RWPE1 (cell line): ENCODE measurements at regions not wholly inside any gene's neighbourhood (a gene's known extent, or its start where the extent isn't known, plus 50 kb on each side); places are given as distances from the start of the nearest gene placed in this dataset.

Experiments used
- CTCF ChIA-PET: fragments of 350-600 bp; sonication (Branson Sonifier 250); formaldehyde crosslinking; extraction: SDS; loops from one replicate; lab custom pipeline; 2021; lab: Yijun Ruan, JAX
- POLR2A ChIA-PET: fragments of 400-600 bp; formaldehyde crosslinking; extraction: SDS; loops from one replicate; lab custom pipeline; 2020; ENCODE audit warnings: antibody characterized with exemption; ENCODE audit not compliant: low non-redundant PET; lab: Yijun Ruan, JAX
- DNase-seq: peaks from one replicate; pipeline ENCODE4 v3.0.0; 2012; ENCODE audit warnings: low spot score
- H3K27ac ChIP-seq: fragments of 450-650 bp; 2 replicates; pipeline ENCODE4 v1.5.1; 2017
- TF ChIP-seq, protein P1 (sequence below): fragments of 450-650 bp; conservative IDR thresholded peaks from 2 replicates; pipeline ENCODE4 v1.5.1; 2017; ENCODE audit warnings: low read depth, mild to moderate bottlenecking

DNA sequence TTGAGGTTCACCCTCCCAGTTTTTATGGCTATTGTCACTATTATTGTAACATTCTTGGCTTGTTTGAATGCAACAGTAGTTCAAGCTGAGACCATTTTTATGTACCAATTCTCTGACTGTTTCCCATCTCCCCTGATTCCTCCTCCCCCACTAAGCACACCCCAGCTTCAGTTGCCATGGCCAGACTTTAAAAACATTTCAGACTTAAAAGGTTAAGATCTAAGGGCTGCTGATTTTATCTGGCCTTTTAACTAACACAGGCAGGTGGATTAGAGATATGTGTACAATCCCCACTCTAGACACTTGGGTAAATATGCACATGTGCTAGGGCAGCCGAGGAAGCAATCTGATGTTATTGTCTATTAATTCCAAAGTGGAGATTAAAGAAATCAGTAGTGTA, 386.3 kb upstream of the NR2F2 start:
- ChIA-PET POLR2A (no interaction called here), CTCF (no interaction called here)
- H3K27ac ChIP-seq, result no peak overlapping the region
- TF ChIP-seq, protein P1, sequence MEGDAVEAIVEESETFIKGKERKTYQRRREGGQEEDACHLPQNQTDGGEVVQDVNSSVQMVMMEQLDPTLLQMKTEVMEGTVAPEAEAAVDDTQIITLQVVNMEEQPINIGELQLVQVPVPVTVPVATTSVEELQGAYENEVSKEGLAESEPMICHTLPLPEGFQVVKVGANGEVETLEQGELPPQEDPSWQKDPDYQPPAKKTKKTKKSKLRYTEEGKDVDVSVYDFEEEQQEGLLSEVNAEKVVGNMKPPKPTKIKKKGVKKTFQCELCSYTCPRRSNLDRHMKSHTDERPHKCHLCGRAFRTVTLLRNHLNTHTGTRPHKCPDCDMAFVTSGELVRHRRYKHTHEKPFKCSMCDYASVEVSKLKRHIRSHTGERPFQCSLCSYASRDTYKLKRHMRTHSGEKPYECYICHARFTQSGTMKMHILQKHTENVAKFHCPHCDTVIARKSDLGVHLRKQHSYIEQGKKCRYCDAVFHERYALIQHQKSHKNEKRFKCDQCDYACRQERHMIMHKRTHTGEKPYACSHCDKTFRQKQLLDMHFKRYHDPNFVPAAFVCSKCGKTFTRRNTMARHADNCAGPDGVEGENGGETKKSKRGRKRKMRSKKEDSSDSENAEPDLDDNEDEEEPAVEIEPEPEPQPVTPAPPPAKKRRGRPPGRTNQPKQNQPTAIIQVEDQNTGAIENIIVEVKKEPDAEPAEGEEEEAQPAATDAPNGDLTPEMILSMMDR, result no peak
- no peak for DNase-seq

DNA sequence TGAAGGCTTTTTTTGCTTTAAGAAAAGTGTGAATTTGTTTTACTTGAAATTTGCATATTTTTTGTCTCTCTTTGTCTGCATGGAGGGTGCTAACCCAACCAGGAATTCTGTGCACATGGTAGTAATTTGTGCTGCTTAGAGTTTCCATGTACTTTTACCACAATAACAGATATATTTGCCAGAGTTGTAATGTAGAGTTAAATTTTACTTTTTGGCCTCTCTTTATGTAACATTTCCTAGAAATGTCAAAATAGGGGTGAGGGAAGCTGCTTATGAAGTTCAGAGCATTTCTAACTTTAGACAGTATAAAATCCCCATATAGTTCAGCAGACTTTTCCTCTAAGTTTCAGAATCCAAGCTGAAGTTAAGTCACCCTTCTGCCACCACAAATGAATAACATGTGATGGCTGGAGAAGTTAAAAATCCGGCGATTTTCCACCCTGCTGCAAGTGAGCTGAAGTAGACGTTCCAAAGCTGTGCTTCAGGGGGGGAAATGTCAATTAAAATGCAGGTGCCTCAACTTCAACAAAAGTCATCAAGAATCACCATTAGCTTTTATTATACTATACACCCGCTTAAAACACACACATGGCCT, 385.7 kb upstream of the NR2F2 start:
- H3K27ac ChIP-seq, result no peak overlapping the region
- CTCF ChIA-PET, result interaction anchor here (0.8 kb wide), 1 partner anchor 1012 kb away, joined by 4 read pairs; no protein-coding TSS in a partner anchor
- TF ChIP-seq, protein P1, result no peak
- DNase-seq, result no peak
- POLR2A ChIA-PET, result no interaction called here

DNA sequence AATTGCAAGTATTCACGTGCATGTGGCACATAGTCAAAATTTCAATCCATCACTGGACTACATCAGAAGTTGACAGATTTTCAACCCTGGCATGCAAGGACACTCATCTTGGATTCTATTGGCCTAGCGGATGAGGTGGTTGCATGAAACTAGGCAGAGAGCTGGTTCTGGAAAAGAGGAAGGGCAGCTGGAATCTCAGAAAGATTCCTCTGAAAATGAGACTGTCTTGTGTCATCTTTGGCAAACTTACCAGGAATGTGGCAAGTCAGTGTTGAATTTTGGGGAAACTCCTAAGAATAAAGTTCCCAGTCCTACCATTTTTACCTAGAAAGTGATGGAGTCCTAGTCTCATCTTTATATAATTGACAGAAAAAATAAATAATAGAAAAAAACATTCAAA, 384.3 kb upstream of the NR2F2 start:
- TF ChIP-seq, protein P1, result no peak
- H3K27ac ChIP-seq, result no peak overlapping the region
- ChIA-PET POLR2A (no interaction called here), CTCF (interaction anchor here (0.5 kb wide), 1 partner anchor 14 kb away, joined by 3 read pairs; no protein-coding TSS in a partner anchor)
- no peak for DNase-seq

DNA sequence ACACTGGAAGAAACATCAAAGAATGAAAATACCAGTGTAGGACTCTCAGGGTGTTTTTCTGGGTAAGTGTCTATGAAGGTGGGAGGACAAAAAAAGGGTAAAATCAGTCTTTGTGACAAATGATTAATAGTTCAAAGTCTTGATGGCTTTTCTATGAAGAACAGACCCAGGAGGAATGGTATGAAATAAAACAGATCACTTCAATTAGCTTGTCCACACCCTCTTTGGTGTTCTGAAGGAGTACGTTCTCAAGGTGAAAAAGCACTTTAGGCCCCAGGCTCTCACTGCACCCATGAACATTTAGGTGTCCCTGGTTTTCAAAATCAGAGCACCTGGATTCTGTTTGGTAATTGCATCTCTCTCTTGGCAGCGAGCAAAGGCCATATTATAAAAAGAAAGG, 383.6 kb upstream of the NR2F2 start:
- ChIA-PET CTCF (no interaction called here), POLR2A (no interaction called here)
- TF ChIP-seq, protein P1, result no peak
- no peak overlapping the region for H3K27ac ChIP-seq
- DNase-seq, result no peak

DNA sequence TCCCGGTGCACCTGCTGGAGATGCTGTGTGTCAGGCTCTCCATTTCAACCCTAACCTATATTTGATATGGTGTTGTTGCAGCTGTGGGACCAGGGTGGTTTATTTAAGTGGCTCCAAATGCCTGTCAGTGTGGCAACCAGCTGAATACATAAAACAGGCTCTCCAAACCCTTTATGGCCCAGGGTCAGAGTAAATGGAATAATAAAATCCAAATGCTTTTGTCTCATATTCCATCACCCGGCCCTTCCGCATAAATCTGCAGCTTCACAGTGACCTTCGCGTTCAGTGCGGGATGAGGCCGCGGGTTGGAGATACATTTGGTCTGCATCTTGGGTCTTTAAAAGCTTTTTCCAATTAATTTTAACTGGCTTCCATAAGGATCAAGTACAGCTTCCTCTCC, 382.1 kb upstream of the NR2F2 start:
- ChIA-PET POLR2A (no interaction called here), CTCF (interaction anchor here (0.6 to 0.9 kb wide), 3 partner anchors 11 to 623 kb away, joined by 3 read pairs; no protein-coding TSS in a partner anchor)
- no peak overlapping the region for H3K27ac ChIP-seq
- TF ChIP-seq, protein P1, result no peak
- no peak for DNase-seq

DNA sequence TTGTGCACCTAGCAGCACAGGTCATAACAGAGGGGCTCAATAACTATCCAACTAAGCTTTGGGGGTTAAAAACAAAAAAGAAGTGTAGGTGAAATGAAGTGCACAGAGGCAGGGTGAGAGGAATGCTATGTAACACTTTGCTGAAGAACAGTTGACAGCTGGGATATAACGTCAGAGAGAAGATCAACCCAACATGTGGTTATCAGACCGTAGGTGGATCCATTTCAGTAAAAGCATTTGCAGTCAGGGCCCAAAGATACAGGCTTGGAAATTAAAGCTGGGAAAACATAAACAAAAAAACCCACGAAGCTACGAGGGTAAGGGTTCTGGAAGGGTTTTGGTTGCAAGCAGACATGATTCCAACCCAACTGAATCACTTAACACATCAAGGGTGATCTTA, 377.5 kb upstream of the NR2F2 start:
- DNase-seq, result no peak
- ChIA-PET CTCF (interaction anchor here (0.7 kb wide), 1 partner anchor 104 kb away, joined by 3 read pairs; no protein-coding TSS in a partner anchor), POLR2A (no interaction called here)
- H3K27ac ChIP-seq, result no peak overlapping the region
- TF ChIP-seq, protein P1, result no peak
